NT2/D1 (cell line): ENCODE measurements at regions not wholly inside any gene's neighbourhood (a gene's known extent, or its start where the extent isn't known, plus 50 kb on each side); places are given as distances from the start of the nearest gene placed in this dataset.

Source experiments
- SUZ12 ChIP-seq: IDR thresholded peaks from 2 replicates; pipeline ENCODE4 v1.6.1; 2011; ENCODE audit not compliant: insufficient read length, insufficient read depth; ENCODE audit errors: extremely low read depth
- YY1 ChIP-seq: IDR thresholded peaks from 2 replicates; pipeline ENCODE4 v1.6.1; 2011; ENCODE audit not compliant: insufficient read length, insufficient read depth

DNA sequence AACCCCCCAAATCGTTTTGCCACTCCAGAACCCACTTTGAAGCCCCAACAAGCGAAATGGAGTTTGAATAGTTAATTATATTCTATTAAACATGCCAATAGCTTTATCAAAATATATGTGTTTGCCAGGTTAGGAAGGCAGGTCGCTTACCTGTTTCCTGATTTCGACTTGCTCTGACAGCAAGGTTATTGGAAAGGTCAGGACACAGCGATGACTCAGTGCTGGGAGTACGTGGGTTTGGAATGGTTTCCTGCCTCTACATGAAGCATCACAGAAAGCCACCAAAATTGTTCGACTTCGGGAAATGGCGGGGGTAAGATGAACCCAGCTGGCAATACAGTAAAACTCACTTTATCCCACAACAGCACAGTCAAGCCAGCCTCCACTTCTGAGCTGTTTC, 135.6 kb upstream of the ABI3BP start:
- no peak for TF ChIP-seq YY1
- TF ChIP-seq SUZ12, result no peak
